BLaER1 (cell line): ENCODE measurements at regions not wholly inside any gene's neighbourhood (a gene's known extent, or its start where the extent isn't known, plus 50 kb on each side); places are given as distances from the start of the nearest gene placed in this dataset.

ENCODE experiments used
- H3K27ac ChIP-seq: shearing (Covaris generic); formaldehyde crosslinking; 2 replicates; pipeline ENCODE4 v1.8.1; 2022
- H3K27me3 ChIP-seq: shearing (Covaris generic); formaldehyde crosslinking; 2 replicates; pipeline ENCODE4 v1.8.1; 2022
- H3K36me3 ChIP-seq: shearing (Covaris generic); formaldehyde crosslinking; 2 replicates; pipeline ENCODE4 v1.8.1; 2022
- H3K4me1 ChIP-seq: shearing (Covaris generic); formaldehyde crosslinking; 2 replicates; pipeline ENCODE4 v1.8.1; 2022
- H3K4me2 ChIP-seq: shearing (Covaris generic); formaldehyde crosslinking; 2 replicates; pipeline ENCODE4 v1.8.1; 2022
- H3K4me3 ChIP-seq: shearing (Covaris generic); formaldehyde crosslinking; 2 replicates; pipeline ENCODE4 v1.8.1; 2022
- H3K9ac ChIP-seq: shearing (Covaris generic); formaldehyde crosslinking; 2 replicates; pipeline ENCODE4 v1.8.1; 2022
- H3K9me3 ChIP-seq: shearing (Covaris generic); formaldehyde crosslinking; 2 replicates; pipeline ENCODE4 v1.8.1; 2022
- H4K20me1 ChIP-seq: shearing (Covaris generic); formaldehyde crosslinking; 2 replicates; pipeline ENCODE4 v1.8.1; 2022
- Cebpa-rat ChIP-seq: shearing (Covaris generic); IDR thresholded peaks from 2 replicates; pipeline ENCODE4 v1.8.1; 2022

GRCh38 chr21:41604583-41605041, 96.7 kb upstream of the TMPRSS2 start:
- no peaks in the 10 kb centered on the region for H3K9me3 ChIP-seq
- TF ChIP-seq Cebpa-rat = no peak
- H3K4me2 ChIP-seq = no peak overlapping the region
- H3K9ac ChIP-seq = no peak overlapping the region
- H3K4me3 ChIP-seq = no peak overlapping the region
- H3K36me3 ChIP-seq = no peaks in the 10 kb centered on the region
- H4K20me1 ChIP-seq = no peaks in the 10 kb centered on the region
- peaks cover 39% of the 10 kb centered on the region for H3K4me1 ChIP-seq
- H3K27me3 ChIP-seq = no peaks in the 10 kb centered on the region
- H3K27ac ChIP-seq = no peak overlapping the region

- H3K4me2 ChIP-seq = peak overlapping the region; percentile 16; the same call in 1 of the 2 replicates
- no peak overlapping the region for H3K9ac ChIP-seq
- H3K4me1 ChIP-seq = peaks cover 51% of the 10 kb centered on the region
- no peaks in the 10 kb centered on the region for H3K9me3 ChIP-seq
- no peak for TF ChIP-seq Cebpa-rat
- no peak overlapping the region for H3K4me3 ChIP-seq
- no peak overlapping the region for H3K27ac ChIP-seq
- no peaks in the 10 kb centered on the region for H4K20me1 ChIP-seq
- H3K27me3 ChIP-seq = no peaks in the 10 kb centered on the region
- no peaks in the 10 kb centered on the region for H3K36me3 ChIP-seq
Observed at GRCh38 chr21:41603476-41603875, 95.5 kb upstream of the TMPRSS2 start.

- TF ChIP-seq Cebpa-rat = no peak
- Histone ChIP-seq H3K4me3 (no peak overlapping the region), H3K36me3 (no peaks in the 10 kb centered on the region), H3K9me3 (no peaks in the 10 kb centered on the region), H3K9ac (no peak overlapping the region), H3K27me3 (no peaks in the 10 kb centered on the region), H3K27ac (no peak overlapping the region), H4K20me1 (no peaks in the 10 kb centered on the region), H3K4me2 (peak overlapping the region; percentile 80), H3K4me1 (peaks cover 60% of the 10 kb centered on the region)
Observed at GRCh38 chr21:41602531-41602930, 94.6 kb upstream of the TMPRSS2 start.

- Histone ChIP-seq H3K4me1 (peaks cover 60% of the 10 kb centered on the region), H3K9me3 (no peaks in the 10 kb centered on the region), H3K36me3 (no peaks in the 10 kb centered on the region), H3K4me2 (peak overlapping the region; percentile 80), H3K9ac (peak overlapping the region; percentile 8; the same call in 1 of the 2 replicates), H3K27ac (peak overlapping the region; percentile 41; the same call in 1 of the 2 replicates), H3K27me3 (no peaks in the 10 kb centered on the region), H3K4me3 (no peak overlapping the region), H4K20me1 (no peaks in the 10 kb centered on the region)
- TF ChIP-seq Cebpa-rat = no peak
Observed at GRCh38 chr21:41601573-41602368, 93.8 kb upstream of the TMPRSS2 start.

- H3K4me1 ChIP-seq = peaks cover 60% of the 10 kb centered on the region
- peak overlapping the region; percentile 41; the same call in 1 of the 2 replicates for H3K27ac ChIP-seq
Observed at GRCh38 chr21:41600961-41601572, 93.1 kb upstream of the TMPRSS2 start.

GRCh38 chr21:41600556-41600955, 92.6 kb upstream of the TMPRSS2 start:
- no peaks in the 10 kb centered on the region for H3K27me3 ChIP-seq
- no peaks in the 10 kb centered on the region for H3K9me3 ChIP-seq
- H3K4me3 ChIP-seq = no peak overlapping the region
- no peak overlapping the region for H3K9ac ChIP-seq
- no peaks in the 10 kb centered on the region for H3K36me3 ChIP-seq
- peaks cover 60% of the 10 kb centered on the region for H3K4me1 ChIP-seq
- TF ChIP-seq Cebpa-rat = no peak
- H3K4me2 ChIP-seq = peak overlapping the region; percentile 80
- no peaks in the 10 kb centered on the region for H4K20me1 ChIP-seq
- H3K27ac ChIP-seq = 0 out of 2 replicates have a peak overlapping the region, but pooled peaks have one; percentile 41

More at GRCh38 chr21:41600961-41601572, 93.1 kb upstream of the TMPRSS2 start:
- H4K20me1 ChIP-seq = no peaks in the 10 kb centered on the region
- no peaks in the 10 kb centered on the region for H3K27me3 ChIP-seq
- peak overlapping the region; percentile 8; the same call in 1 of the 2 replicates for H3K9ac ChIP-seq
- H3K4me2 ChIP-seq = peak overlapping the region; percentile 80
- no peak overlapping the region for H3K4me3 ChIP-seq
- H3K9me3 ChIP-seq = no peaks in the 10 kb centered on the region
- H3K36me3 ChIP-seq = no peaks in the 10 kb centered on the region
- no peak for TF ChIP-seq Cebpa-rat

- H3K4me2 ChIP-seq = peak overlapping the region; percentile 80
- no peaks in the 10 kb centered on the region for H3K36me3 ChIP-seq
- H3K27ac ChIP-seq = 0 out of 2 replicates have a peak overlapping the region, but pooled peaks have one; percentile 41
- no peaks in the 10 kb centered on the region for H3K27me3 ChIP-seq
- H3K9ac ChIP-seq = no peak overlapping the region
- no peak for TF ChIP-seq Cebpa-rat
- H3K4me3 ChIP-seq = no peak overlapping the region
- H3K4me1 ChIP-seq = peaks cover 60% of the 10 kb centered on the region
- no peaks in the 10 kb centered on the region for H4K20me1 ChIP-seq
- no peaks in the 10 kb centered on the region for H3K9me3 ChIP-seq
Observed at GRCh38 chr21:41600116-41600515, 92.2 kb upstream of the TMPRSS2 start.

GRCh38 chr21:41598561-41599431, 90.8 kb upstream of the TMPRSS2 start:
- Histone ChIP-seq H3K4me2 (peak overlapping the region; percentile 80), H3K27me3 (no peaks in the 10 kb centered on the region), H3K9ac (peak overlapping the region; percentile 64), H3K36me3 (no peaks in the 10 kb centered on the region), H3K9me3 (no peaks in the 10 kb centered on the region), H3K27ac (peak overlapping the region; percentile 84), H3K4me3 (no peak overlapping the region), H3K4me1 (peaks cover 68% of the 10 kb centered on the region), H4K20me1 (no peaks in the 10 kb centered on the region)
- peak; percentile 97 for TF ChIP-seq Cebpa-rat

- no peaks in the 10 kb centered on the region for H3K9me3 ChIP-seq
- no peak overlapping the region for H3K4me3 ChIP-seq
- no peaks in the 10 kb centered on the region for H3K27me3 ChIP-seq
- no peak overlapping the region for H3K9ac ChIP-seq
- peak overlapping the region; percentile 80; the same call in 1 of the 2 replicates for H3K4me2 ChIP-seq
- no peaks in the 10 kb centered on the region for H3K36me3 ChIP-seq
- peaks cover 64% of the 10 kb centered on the region for H3K4me1 ChIP-seq
- no peak for TF ChIP-seq Cebpa-rat
- H4K20me1 ChIP-seq = no peaks in the 10 kb centered on the region
- H3K27ac ChIP-seq = peak overlapping the region; percentile 84
Observed at GRCh38 chr21:41597811-41598231, 89.9 kb upstream of the TMPRSS2 start.
